HG03378 (cell line): ENCODE measurements at regions not wholly inside any gene's neighbourhood (a gene's known extent, or its start where the extent isn't known, plus 50 kb on each side); places are given as distances from the start of the nearest gene placed in this dataset.
"Not testable (repeated sequence)": the region's sequence is repeated elsewhere in the genome, so short reads cannot be mapped to it uniquely, and the experiment has no call there.

Experiments used
- ATAC-seq: cut with Tn5 transposase; IDR thresholded peaks from one replicate; pipeline ENCODE4 v1.9.1; 2021; ENCODE audit warnings: mild to moderate bottlenecking, moderate library complexity; ENCODE audit not compliant: unreplicated experiment

GRCh38 chr9:24090566-24090965 lies 264.5 kb upstream of the ELAVL2 start:
- no peak for ATAC-seq

DNA sequence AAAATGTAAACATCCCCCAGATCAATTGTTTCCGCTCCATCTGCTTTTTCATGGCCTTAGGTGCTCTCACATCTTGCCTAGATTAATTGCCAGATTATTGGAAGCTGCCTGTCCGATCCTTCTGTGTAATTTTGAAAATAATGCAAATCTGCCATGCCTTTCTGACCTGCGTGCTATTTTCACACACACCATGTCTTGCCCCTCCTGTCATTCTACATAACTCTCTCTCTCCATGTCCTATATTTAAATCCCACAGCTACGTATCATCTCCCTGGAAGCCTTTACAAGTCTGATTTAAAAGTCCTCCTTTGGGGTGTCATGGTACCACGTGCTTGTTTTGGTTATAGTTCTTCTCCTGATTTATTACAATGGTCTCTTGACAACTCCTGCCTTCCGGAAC lies 247.6 kb upstream of the ELAVL2 start:
- no peak for ATAC-seq

DNA sequence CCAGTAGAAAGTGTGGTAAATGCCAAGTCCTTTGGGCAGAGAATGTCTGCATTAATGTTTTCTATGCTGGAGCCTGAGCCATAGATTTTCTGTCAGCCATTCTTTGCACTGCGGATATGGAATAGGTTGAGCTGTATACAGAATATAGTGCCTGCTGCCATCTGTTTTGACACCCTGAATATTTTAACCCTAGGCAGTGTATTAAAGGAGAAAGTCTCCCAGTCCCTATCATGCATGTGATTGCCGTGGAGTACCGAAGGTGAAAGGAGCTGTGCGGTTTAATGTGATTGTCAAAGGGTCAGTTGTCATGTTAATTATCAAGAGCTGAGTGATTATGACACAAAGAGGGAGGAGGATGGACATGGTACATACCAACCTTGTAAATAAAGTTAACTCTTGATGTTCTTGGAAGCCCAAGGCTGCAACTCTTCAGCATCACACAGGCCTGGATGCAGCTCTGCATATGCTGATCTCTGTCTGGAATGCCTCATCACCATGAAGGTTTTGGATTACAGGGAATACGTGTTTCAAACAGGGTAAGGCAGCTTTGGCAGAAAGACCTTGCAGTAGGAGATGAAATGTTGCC lies 247.1 kb upstream of the ELAVL2 start:
- no peak for ATAC-seq

- ATAC-seq: no peak
These were observed 245.7 kb upstream of the ELAVL2 start for GRCh38 chr9:24071716-24072115.

- no peak for ATAC-seq
These were observed 245.1 kb upstream of the ELAVL2 start for GRCh38 chr9:24071091-24071490.

GRCh38 chr9:24067107-24067506 lies 241.1 kb upstream of the ELAVL2 start:
- ATAC-seq: not testable (repeated sequence)

DNA sequence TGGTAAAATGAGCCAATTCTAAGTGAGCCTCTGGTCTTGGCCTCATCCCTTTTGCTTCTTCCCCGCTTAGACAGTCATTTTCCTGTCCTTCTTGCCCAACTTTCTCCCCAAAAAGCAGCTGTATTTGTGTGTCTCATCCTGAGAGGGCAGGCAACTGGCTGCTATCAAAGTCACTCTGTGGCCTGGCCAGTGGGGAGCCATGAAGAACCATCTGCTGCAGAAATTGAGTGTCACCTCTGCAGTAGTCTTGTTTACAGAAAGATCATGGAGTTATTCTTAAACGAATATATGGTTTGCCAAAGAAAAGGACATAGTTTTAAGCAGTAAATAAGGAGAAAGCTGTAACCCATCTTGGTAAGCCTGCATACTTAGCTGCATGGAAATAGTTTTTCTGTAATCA lies 233.6 kb upstream of the ELAVL2 start:
- no peak for ATAC-seq

DNA sequence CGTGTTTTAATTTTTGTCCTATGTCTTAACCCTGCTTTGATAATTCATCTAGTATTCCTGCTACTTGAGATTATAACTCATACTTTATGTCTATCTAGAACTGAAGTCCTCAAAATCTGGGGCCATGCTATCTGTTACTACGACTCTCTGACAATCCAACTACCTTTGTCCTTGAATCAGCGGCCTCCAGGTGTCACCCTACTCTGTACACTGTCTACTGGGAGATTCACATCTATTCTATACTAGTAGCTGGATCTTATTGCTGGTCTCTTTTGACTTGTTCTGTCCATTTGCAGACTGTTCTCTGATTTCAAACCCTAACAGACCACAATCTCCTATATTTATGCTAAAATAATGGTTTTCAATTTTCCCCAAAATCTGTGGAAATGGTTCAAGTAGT lies 225.5 kb upstream of the ELAVL2 start:
- no peak for ATAC-seq

DNA sequence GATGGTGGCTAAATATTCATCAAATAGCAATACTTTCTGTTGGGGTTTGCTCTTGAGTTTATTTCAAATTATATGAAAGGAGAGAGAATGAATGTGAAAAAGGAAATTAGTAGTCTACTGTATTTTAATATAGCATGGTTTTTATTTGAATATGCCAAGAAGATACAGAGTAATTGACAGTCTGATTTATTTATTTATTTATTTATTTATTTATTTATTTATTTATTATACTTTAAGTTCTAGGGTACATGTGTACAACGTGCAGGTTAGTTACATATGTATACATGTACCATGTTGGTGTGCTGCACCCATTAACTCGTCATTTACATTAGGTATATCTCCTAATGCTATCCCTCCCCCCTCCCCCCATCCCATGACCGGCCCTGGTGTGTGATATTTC lies 224.2 kb upstream of the ELAVL2 start:
- ATAC-seq: not testable (repeated sequence)

GRCh38 chr9:24045150-24045549 lies 219.1 kb upstream of the ELAVL2 start:
- no peak for ATAC-seq

- no peak for ATAC-seq
These were observed 218.5 kb upstream of the ELAVL2 start for GRCh38 chr9:24044576-24044975.

GRCh38 chr9:24041160-24041690 lies 215.2 kb upstream of the ELAVL2 start:
- no peak for ATAC-seq

DNA sequence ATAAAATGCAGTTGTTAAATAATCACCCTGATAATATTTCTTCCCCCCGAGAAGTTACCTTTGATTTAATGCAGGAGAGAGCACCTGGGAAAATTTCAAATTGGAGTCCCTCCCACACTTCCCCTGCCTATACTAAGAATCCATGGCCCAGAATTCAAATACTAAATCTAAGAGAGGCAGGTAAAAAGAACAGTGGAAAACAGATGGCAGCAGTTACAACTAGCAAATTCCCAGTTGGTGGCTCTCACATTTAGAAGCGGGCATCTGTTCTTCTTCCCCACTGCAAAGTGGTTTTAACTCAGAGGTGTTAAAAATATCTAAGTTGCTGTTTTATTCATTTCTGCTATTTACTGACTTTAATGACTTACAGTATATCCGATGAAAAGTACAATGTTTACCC lies 210.4 kb upstream of the ELAVL2 start:
- no peak for ATAC-seq

DNA sequence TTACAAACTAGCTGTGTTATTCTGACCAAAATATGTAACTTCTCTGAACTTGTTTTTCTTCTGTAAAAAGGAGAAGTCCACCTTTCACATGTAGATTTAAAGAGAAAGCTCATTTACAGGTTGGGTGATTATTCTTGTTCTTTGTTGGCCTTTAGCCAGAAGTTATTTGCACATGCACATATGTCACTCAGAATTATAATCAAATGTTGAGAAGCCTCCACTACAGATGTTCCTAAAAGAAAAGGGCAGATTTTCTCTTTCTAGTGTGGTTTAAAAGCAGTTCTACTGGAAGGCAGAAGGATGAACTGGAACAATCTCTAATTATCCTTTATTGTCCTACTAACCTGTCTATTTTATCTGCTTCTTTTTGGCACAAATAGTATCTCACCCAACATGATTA lies 209.8 kb upstream of the ELAVL2 start:
- ATAC-seq: no peak

- no peak for ATAC-seq
These were observed 185.8 kb upstream of the ELAVL2 start for GRCh38 chr9:24011881-24012280.

- ATAC-seq: no peak
These were observed 185.1 kb upstream of the ELAVL2 start for GRCh38 chr9:24011009-24011717.

- ATAC-seq: no peak
These were observed 183.3 kb upstream of the ELAVL2 start for GRCh38 chr9:24009322-24009721.

DNA sequence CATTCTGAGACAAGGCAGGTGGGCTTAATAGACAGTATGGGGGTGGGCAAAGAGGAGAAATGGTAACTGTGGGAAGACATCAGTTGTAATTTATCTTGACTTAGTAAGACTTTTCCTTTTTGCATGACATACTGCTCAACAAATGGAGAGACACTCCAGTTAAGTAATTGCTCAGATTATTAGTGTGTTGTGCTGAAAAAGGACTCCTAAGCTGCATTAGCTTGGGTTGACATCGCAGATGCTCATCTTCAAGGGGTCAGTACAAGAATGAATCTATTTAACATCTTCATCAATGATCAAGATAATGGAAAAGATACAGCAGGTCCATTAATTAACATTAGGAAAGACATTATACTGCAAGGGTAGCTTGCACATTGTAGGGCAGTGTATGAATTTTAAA lies 181.1 kb upstream of the ELAVL2 start:
- ATAC-seq: no peak

- ATAC-seq: not testable (repeated sequence)
These were observed 165.8 kb upstream of the ELAVL2 start for GRCh38 chr9:23991874-23992273.

GRCh38 chr9:23979491-23979890 lies 153.5 kb upstream of the ELAVL2 start:
- no peak for ATAC-seq

DNA sequence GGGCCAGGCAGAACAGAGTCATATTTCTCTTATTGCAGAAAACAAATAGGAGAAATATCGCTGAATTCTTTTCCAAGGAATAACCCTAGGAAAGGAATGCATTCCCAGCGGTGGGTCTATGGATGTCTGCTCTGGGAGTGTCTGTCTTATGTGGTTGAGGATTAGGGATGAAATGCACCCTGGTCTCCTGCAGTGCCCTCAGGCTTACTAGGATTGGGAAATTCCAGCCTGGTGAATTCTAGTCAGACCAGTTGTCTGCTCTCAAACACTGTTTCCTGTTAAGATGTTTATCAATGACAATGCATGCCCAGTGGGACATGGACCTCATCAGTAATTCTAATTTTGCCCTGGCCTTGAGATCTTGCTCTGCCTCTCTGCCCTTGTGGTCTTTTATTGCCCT lies 136.1 kb upstream of the ELAVL2 start:
- ATAC-seq: no peak

DNA sequence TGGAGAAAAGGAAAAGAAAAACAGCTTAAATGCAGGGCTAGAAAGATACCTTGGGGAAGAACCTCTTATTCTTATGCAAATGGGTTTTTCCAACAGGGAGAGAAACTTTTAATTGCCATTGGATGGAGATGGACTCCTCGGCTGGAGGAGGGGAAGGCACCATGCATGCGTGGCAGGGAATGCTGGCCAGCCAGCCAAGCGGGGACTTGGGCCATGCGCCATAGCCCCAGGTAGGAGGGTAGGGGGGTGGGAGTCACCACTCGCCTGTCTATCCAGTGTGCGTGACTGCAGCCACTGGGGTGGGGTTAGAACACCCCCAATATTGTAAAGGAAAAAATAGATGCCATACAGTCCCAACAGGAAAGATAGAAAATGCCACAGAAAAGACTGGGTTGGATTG lies 119.9 kb upstream of the ELAVL2 start:
- no peak for ATAC-seq

- ATAC-seq: no peak
These were observed 115.0 kb upstream of the ELAVL2 start for GRCh38 chr9:23941051-23941450.
